SH-SY5Y (cell line): ENCODE measurements at regions not wholly inside any gene's neighbourhood (a gene's known extent, or its start where the extent isn't known, plus 50 kb on each side); places are given as distances from the start of the nearest gene placed in this dataset.

Experiments used
- GATA2 ChIP-seq: IDR thresholded peaks from 2 replicates; pipeline ENCODE4 v1.6.1; 2011; ENCODE audit warnings: mild to moderate bottlenecking, low read depth, low read length
- GATA3 ChIP-seq: IDR thresholded peaks from 2 replicates; pipeline ENCODE4 v1.6.1; 2011; ENCODE audit warnings: low read depth, mild to moderate bottlenecking, low read length, moderate library complexity

DNA sequence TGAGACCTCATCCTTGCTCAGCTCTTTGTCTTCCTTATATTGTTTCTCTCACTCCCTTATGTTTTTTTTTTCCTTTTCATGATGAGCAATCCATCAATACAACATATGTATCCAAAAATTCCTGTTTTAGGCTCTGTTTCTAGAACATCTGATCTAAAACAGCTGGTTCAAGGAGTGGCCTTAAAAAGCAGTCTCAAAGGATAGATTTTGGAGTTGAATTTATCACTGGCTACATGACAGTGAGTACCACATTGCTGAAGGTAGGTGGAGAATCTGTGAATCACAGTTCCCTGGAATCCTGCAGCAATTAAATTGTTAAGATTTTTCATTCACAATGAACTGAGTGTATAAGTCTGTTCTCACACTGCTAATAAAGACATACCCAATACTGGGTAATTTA, 155.8 kb upstream of the ADAMTS5 start:
- TF ChIP-seq GATA3 (no peak), GATA2 (no peak)
